PC-9 (cell line): ENCODE measurements at regions not wholly inside any gene's neighbourhood (a gene's known extent, or its start where the extent isn't known, plus 50 kb on each side); places are given as distances from the start of the nearest gene placed in this dataset.

Experiments used
- BruUV-seq: library from RNA; stranded (reverse); fragments of 400-500 nt; replicated peaks from 2 replicates; lab custom pipeline; 2021; lab: Mats Ljungman, UMichigan
- CTCF ChIA-PET: fragments of 300-600 bp; sonication (Branson Sonifier 250); formaldehyde crosslinking; loops from one replicate; lab custom pipeline; 2022; ENCODE audit warnings: antibody characterized with exemption; lab: Charles Lee
- POLR2A ChIA-PET: fragments of 300-600 bp; sonication (Branson Sonifier 250); formaldehyde crosslinking; loops from one replicate; lab custom pipeline; 2022; ENCODE audit warnings: antibody characterized with exemption; ENCODE audit not compliant: unreplicated experiment; lab: Charles Lee
- DNase-seq, 2 experiments: peaks; one replicate each; pipeline versions ENCODE4 v3.0.0 to v3.0.0-alpha.2; 2015 to 2022; ENCODE audit warnings: mixed read lengths in 1 of 2
- H2AFZ ChIP-seq: fragments of 200-600 bp; sonication (generic); 2 replicates; pipeline ENCODE4 v1.8.1; 2017; ENCODE audit warnings: antibody characterized with exemption
- H3F3A ChIP-seq: fragments of 200-600 bp; sonication (generic); 2 replicates; pipeline ENCODE4 v1.8.1; 2017; ENCODE audit warnings: antibody characterized with exemption, mild to moderate bottlenecking, low read depth; ENCODE audit not compliant: insufficient read depth
- H3K27ac ChIP-seq: fragments of 200-600 bp; sonication (generic); 2 replicates; pipeline ENCODE4 v1.6.1; 2016; ENCODE audit warnings: mixed run types
- H3K27me3 ChIP-seq: fragments of 200-600 bp; sonication (generic); 2 replicates; pipeline ENCODE4 v1.6.1; 2016; ENCODE audit warnings: low read depth, mixed run types; ENCODE audit not compliant: insufficient read depth
- H3K36me3 ChIP-seq: fragments of 200-600 bp; sonication (generic); 2 replicates; pipeline ENCODE4 v1.6.1; 2016; ENCODE audit warnings: low read depth, mixed run types
- H3K4me1 ChIP-seq: fragments of 200-600 bp; sonication (generic); replicated peaks from 2 replicates; pipeline ENCODE4 v1.6.1; 2016; ENCODE audit warnings: mixed run types; ENCODE audit not compliant: insufficient read depth
- H3K4me2 ChIP-seq: fragments of 200-600 bp; sonication (generic); 2 replicates; pipeline ENCODE4 v1.6.1; 2017; ENCODE audit warnings: mixed run types
- H3K4me3 ChIP-seq: fragments of 200-600 bp; sonication (generic); 2 replicates; pipeline ENCODE4 v1.6.1; 2016; ENCODE audit warnings: mixed run types
- H3K79me2 ChIP-seq: fragments of 200-600 bp; sonication (generic); 2 replicates; pipeline ENCODE4 v1.6.1; 2017; ENCODE audit warnings: low read depth, mixed run types
- H3K9me2 ChIP-seq: fragments of 200-600 bp; sonication (generic); 2 replicates; pipeline ENCODE4 v1.8.1; 2017; ENCODE audit warnings: mild to moderate bottlenecking; ENCODE audit not compliant: insufficient read depth
- H3K9me3 ChIP-seq: fragments of 200-600 bp; sonication (generic); 2 replicates; pipeline ENCODE4 v1.8.1; 2016; ENCODE audit warnings: low read depth; ENCODE audit not compliant: insufficient read depth
- H4K20me1 ChIP-seq: fragments of 200-600 bp; sonication (generic); 2 replicates; pipeline ENCODE4 v1.8.1; 2017; ENCODE audit not compliant: insufficient read depth
- EZH2 ChIP-seq: fragments of 200-600 bp; sonication (generic); IDR thresholded peaks from 2 replicates; pipeline ENCODE4 v1.8.0; 2017; ENCODE audit warnings: antibody characterized with exemption, low read depth
- intact Hi-C: fragments of 100-400 bp; cut with micrococcal nuclease; formaldehyde crosslinking; loops from one replicate; pipeline ENCODE4 v1.10.0; 2022; ENCODE audit not compliant: unreplicated experiment
- TF ChIP-seq, protein P1 (sequence below): fragments of 200-600 bp; sonication (generic); conservative IDR thresholded peaks from 2 replicates; pipeline ENCODE4 v1.6.1; 2017; ENCODE audit warnings: mixed run types, antibody characterized with exemption, mild to moderate bottlenecking, moderate library complexity

DNA sequence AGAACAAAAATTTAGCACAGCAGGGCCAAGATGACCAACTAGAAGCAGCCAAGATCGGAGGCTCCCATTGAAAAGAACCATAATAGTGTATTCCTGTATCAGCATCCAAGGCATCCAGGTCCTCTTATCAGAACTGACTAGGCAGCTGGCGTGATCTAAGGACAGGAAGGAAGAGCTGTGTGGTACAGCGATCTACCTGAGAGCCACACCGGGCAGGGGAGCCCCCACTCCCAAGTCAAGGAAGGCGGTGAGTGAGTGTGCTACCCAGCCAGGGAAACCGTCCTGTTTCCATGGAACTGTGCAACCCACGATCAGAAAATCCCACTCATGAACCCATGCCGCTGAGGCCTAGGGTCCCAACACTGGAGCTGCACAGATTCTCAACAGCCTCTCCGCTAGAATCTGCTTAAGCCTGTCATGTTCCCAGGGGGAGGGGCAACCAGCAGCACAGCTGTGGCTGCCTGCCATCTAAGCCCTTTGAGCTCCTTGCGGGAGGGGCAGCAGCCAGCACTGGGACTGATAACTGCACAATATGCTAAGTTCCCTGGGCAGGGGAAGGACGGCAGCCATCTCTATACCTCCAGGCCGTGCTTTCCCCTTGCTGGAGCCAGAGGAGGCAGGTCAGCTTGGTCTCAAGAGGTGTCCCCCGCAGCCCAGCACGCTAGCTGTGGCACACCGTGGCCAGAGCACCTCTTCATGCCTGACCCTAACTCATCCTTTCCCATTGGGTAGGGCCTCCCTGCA is 213.0 kb upstream of the SMIM30 start:
- POLR2A ChIA-PET = no interaction called here
- Histone ChIP-seq H3K36me3 (no peaks in the 10 kb centered on the region), H3K9me2 (no peaks in the 10 kb centered on the region), H3K4me3 (no peak overlapping the region), H2AFZ (no peak overlapping the region), H3F3A (no peaks in the 10 kb centered on the region), H3K27me3 (no peaks in the 10 kb centered on the region), H3K27ac (no peak overlapping the region), H3K4me1 (no peaks in the 10 kb centered on the region), H3K79me2 (no peaks in the 10 kb centered on the region), H3K4me2 (no peak overlapping the region), H4K20me1 (no peaks in the 10 kb centered on the region), H3K9me3 (no peaks in the 10 kb centered on the region; the same call in 1 of the 2 replicates)
- no TSS peak for BruUV-seq
- no peak for DNase-seq
- TF ChIP-seq, protein P1, sequence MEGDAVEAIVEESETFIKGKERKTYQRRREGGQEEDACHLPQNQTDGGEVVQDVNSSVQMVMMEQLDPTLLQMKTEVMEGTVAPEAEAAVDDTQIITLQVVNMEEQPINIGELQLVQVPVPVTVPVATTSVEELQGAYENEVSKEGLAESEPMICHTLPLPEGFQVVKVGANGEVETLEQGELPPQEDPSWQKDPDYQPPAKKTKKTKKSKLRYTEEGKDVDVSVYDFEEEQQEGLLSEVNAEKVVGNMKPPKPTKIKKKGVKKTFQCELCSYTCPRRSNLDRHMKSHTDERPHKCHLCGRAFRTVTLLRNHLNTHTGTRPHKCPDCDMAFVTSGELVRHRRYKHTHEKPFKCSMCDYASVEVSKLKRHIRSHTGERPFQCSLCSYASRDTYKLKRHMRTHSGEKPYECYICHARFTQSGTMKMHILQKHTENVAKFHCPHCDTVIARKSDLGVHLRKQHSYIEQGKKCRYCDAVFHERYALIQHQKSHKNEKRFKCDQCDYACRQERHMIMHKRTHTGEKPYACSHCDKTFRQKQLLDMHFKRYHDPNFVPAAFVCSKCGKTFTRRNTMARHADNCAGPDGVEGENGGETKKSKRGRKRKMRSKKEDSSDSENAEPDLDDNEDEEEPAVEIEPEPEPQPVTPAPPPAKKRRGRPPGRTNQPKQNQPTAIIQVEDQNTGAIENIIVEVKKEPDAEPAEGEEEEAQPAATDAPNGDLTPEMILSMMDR = no peak
- no peak for TF ChIP-seq EZH2
- CTCF ChIA-PET = no interaction called here
- intact Hi-C loops = no loop called here

DNA sequence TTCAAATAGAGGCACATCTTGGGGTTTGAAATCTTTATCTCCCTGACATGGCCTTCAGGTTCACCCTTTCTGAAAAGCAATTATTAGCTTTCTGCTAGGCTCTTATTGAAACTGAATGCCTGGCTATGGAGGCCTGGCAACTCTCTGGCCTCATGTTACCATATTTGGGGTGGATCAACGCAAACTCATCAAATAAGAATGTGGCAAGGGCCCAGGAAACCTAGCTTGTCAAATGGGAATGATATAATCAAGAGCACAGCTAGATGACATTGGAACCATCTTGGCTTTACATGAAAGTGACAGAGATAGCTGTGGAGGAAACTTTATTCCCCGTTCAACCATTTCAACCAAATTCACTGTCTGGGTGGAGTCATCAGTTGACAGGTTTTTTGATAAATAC is 202.8 kb upstream of the SMIM30 start:
- Histone ChIP-seq H3K36me3 (no peaks in the 10 kb centered on the region), H3K27me3 (no peaks in the 10 kb centered on the region), H3F3A (no peaks in the 10 kb centered on the region), H3K4me2 (no peak overlapping the region), H2AFZ (no peak overlapping the region), H3K9me3 (no peaks in the 10 kb centered on the region), H3K27ac (no peak overlapping the region), H3K9me2 (no peaks in the 10 kb centered on the region), H3K4me3 (no peak overlapping the region), H4K20me1 (no peaks in the 10 kb centered on the region), H3K79me2 (no peaks in the 10 kb centered on the region), H3K4me1 (no peaks in the 10 kb centered on the region)
- CTCF ChIA-PET = no interaction called here
- no peak for DNase-seq
- TF ChIP-seq EZH2 = no peak
- TF ChIP-seq, protein P1 = no peak
- BruUV-seq = no TSS peak
- POLR2A ChIA-PET = no interaction called here
- intact Hi-C loops = no loop called here

DNA sequence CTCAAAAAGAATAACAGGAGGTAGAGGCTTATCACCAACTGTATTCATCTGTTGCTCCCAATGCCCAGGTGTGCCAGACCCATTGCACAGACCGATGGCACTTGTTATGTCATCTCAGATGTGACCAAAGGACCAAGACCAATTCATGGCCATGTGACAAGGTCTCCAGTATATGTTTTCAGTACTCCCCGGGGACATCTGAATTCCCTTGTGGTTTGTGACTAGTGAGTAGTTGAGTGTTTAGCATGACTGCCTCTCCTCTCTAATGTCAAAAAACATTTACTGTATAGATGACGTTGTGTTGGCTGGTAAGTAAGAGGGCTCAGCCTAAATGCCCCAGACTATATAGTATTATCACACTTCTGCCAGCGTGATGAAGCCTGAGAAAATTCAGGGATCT is 202.1 kb upstream of the SMIM30 start:
- POLR2A ChIA-PET = no interaction called here
- no peaks in the 10 kb centered on the region for H3K4me1 ChIP-seq

More for the DNA sequence above, 202.1 kb upstream of the SMIM30 start:
- Histone ChIP-seq H3K4me3 (no peak overlapping the region), H2AFZ (no peak overlapping the region), H3K9me2 (no peaks in the 10 kb centered on the region), H3K36me3 (no peaks in the 10 kb centered on the region), H3K79me2 (no peaks in the 10 kb centered on the region), H3K9me3 (no peaks in the 10 kb centered on the region), H3K4me2 (no peak overlapping the region), H3K27ac (no peak overlapping the region), H4K20me1 (no peaks in the 10 kb centered on the region), H3F3A (no peaks in the 10 kb centered on the region), H3K27me3 (no peaks in the 10 kb centered on the region)
- CTCF ChIA-PET = no interaction called here
- no TSS peak for BruUV-seq
- intact Hi-C loops = no loop called here
- TF ChIP-seq, protein P1 = no peak
- no peak for TF ChIP-seq EZH2
- no peak for DNase-seq
